Activated CD4-positive, alpha-beta T cell treated with anti-CD3 and anti-CD28 coated beads, Interleukin-2, amount 10 ng/mL, durations not matched to agents 7 days and 5 days (primary cell): ENCODE measurements at regions not wholly inside any gene's neighbourhood (a gene's known extent, or its start where the extent isn't known, plus 50 kb on each side); places are given as distances from the start of the nearest gene placed in this dataset.
A peak's percentile ranks its signal among the peaks of the same experiment; 100 is the strongest.

Source experiments
- CTCF ChIA-PET: fragments of 350-600 bp; sonication (Branson Sonifier 250); formaldehyde crosslinking; loops from one replicate; lab custom pipeline; 2021; ENCODE audit warnings: antibody characterized with exemption; lab: Charles Lee
- POLR2A ChIA-PET: fragments of 350-600 bp; sonication (Branson Sonifier 250); formaldehyde crosslinking; loops from one replicate; lab custom pipeline; 2021; ENCODE audit warnings: antibody characterized with exemption; lab: Charles Lee
- DNase-seq: peaks from one replicate; pipeline ENCODE4 v3.0.0-alpha.2; 2020
- H3K27ac Mint-ChIP-seq: one replicate; pipeline ENCODE4 v1.8.0; 2021; ENCODE audit warnings: mild to moderate bottlenecking, moderate library complexity, mixed read lengths
- H3K27me3 Mint-ChIP-seq: one replicate; pipeline ENCODE4 v1.8.0; 2021; ENCODE audit warnings: mixed read lengths
- H3K36me3 Mint-ChIP-seq: one replicate; pipeline ENCODE4 v1.8.0; 2021; ENCODE audit warnings: low read depth, mixed read lengths
- H3K4me1 Mint-ChIP-seq: one replicate; pipeline ENCODE4 v1.8.0; 2021; ENCODE audit warnings: mixed read lengths
- H3K4me3 Mint-ChIP-seq: one replicate; pipeline ENCODE4 v1.8.0; 2021; ENCODE audit warnings: mild to moderate bottlenecking, moderate library complexity, mixed read lengths
- H3K9me3 Mint-ChIP-seq: one replicate; pipeline ENCODE4 v1.8.0; 2021; ENCODE audit warnings: mixed read lengths

GRCh38 chr3:18648868-18649462, 223.8 kb upstream of the SATB1 start:
- H3K27ac Mint-ChIP-seq, result peak overlapping the region; percentile 88
- no peak overlapping the region for H3K4me3 Mint-ChIP-seq
- H3K4me1 Mint-ChIP-seq, result peaks cover 81% of the 10 kb centered on the region
- H3K36me3 Mint-ChIP-seq, result peaks cover 10% of the 10 kb centered on the region
- ChIA-PET POLR2A (interaction anchor here (0.6 to 1.0 kb wide), 6 partner anchors 67 to 211 kb away, joined by 3 to 10 read pairs (median 4); no protein-coding TSS in a partner anchor), CTCF (interaction anchor here (1.0 to 6.5 kb wide), 14 partner anchors 8 to 109 kb away, joined by 3 to 36 read pairs (median 6); no protein-coding TSS in a partner anchor)
- DNase-seq, result no peak
- no peaks in the 10 kb centered on the region for H3K27me3 Mint-ChIP-seq
- peaks cover 14% of the 10 kb centered on the region for H3K9me3 Mint-ChIP-seq

DNA sequence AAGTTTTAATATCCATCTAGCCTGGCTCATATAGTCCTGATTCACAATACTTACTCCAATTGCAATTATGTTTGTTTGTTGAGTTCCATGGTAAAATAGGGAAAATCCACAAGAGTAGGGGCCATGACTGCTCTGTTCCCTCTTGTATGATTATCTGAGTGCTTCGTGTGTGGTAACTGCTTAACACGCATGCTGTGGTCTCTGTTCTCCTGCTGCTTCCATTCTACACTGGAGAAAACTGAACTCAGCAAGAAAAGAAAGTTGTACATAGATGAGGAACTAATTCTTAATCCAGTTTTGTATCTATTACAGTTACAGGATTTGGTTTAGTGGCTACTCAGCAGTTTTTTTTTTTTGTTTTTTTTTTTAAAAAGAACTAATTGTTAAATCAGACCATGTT, 223.0 kb upstream of the SATB1 start:
- Mint-ChIP-seq H3K4me1 (peaks cover 87% of the 10 kb centered on the region), H3K27ac (no peak overlapping the region), H3K4me3 (no peak overlapping the region), H3K36me3 (peaks cover 14% of the 10 kb centered on the region), H3K27me3 (no peaks in the 10 kb centered on the region), H3K9me3 (peaks cover 14% of the 10 kb centered on the region)
- DNase-seq, result no peak
- CTCF ChIA-PET, result interaction anchor here (0.8 to 6.5 kb wide), 12 partner anchors 9 to 203 kb away, joined by 3 to 36 read pairs (median 4); no protein-coding TSS in a partner anchor
- POLR2A ChIA-PET, result interaction anchor here (0.6 kb wide), 1 partner anchor 12 kb away, joined by 4 read pairs; no protein-coding TSS in a partner anchor

DNA sequence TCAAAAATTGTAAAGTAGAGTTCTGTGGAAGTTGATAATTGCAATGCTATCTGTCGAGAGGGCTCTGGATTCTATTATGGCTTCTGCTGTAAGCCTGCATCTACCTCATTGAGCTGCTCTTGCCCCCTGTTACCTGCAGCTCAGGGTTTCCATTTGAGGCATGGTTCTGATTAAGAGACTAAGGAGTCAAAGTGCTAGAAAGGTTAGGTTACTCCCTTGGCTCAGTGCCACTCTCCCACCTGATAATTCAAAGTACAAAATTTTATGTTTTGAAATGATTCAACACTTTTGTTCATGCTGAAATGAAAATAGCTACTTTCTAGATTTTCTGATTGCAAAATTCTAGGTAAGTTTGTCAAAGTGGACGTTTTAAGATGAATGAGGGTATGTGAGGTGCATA, 220.5 kb upstream of the SATB1 start:
- peaks cover 33% of the 10 kb centered on the region for H3K36me3 Mint-ChIP-seq
- H3K9me3 Mint-ChIP-seq, result peaks cover 33% of the 10 kb centered on the region
- H3K27ac Mint-ChIP-seq, result no peak overlapping the region
- no peak overlapping the region for H3K4me3 Mint-ChIP-seq
- peaks cover 81% of the 10 kb centered on the region for H3K4me1 Mint-ChIP-seq
- H3K27me3 Mint-ChIP-seq, result no peaks in the 10 kb centered on the region
- ChIA-PET POLR2A (no interaction called here), CTCF (interaction anchor here (0.9 to 6.5 kb wide), 7 partner anchors 9 to 99 kb away, joined by 3 to 36 read pairs (median 3); no protein-coding TSS in a partner anchor)
- DNase-seq, result no peak

DNA sequence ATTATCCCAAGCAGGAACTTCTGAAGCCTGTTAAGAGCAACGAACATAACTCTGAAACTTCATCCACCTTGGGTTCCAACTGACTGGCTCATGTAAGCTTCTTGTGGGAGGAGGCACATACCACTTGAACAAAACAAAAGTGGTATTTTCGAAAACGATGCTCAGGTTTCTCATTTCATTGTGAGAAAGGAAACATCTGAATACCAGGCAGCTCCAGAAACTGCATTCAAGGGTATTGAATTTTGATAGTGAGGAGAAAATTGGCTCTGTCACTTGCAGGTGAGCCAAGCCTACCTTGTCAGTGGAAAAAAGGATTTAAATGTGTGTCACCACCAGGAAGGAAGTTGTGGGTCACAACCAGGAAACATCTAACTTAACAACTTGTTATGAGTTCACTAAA, 218.1 kb upstream of the SATB1 start:
- H3K9me3 Mint-ChIP-seq, result peaks cover 39% of the 10 kb centered on the region
- no peaks in the 10 kb centered on the region for H3K27me3 Mint-ChIP-seq
- ChIA-PET POLR2A (no interaction called here), CTCF (interaction anchor here (0.8 to 2.1 kb wide), 4 partner anchors 13 to 77 kb away, joined by 3 to 8 read pairs (median 4); no protein-coding TSS in a partner anchor)
- H3K36me3 Mint-ChIP-seq, result peaks cover 40% of the 10 kb centered on the region
- no peak for DNase-seq
- H3K27ac Mint-ChIP-seq, result peak overlapping the region; percentile 42
- H3K4me1 Mint-ChIP-seq, result peaks cover 60% of the 10 kb centered on the region
- no peak overlapping the region for H3K4me3 Mint-ChIP-seq

- H3K9me3 Mint-ChIP-seq, result peaks cover 44% of the 10 kb centered on the region
- no peak overlapping the region for H3K4me3 Mint-ChIP-seq
- H3K36me3 Mint-ChIP-seq, result peaks cover 41% of the 10 kb centered on the region
- ChIA-PET CTCF (interaction anchor here (0.9 to 2.1 kb wide), 2 partner anchors 25 to 82 kb away, joined by 3 to 8 read pairs; no protein-coding TSS in a partner anchor), POLR2A (no interaction called here)
- H3K27ac Mint-ChIP-seq, result no peak overlapping the region
- DNase-seq, result no peak
- H3K27me3 Mint-ChIP-seq, result no peaks in the 10 kb centered on the region
- H3K4me1 Mint-ChIP-seq, result peaks cover 48% of the 10 kb centered on the region
Measured at GRCh38 chr3:18641916-18642315, 216.8 kb upstream of the SATB1 start.

DNA sequence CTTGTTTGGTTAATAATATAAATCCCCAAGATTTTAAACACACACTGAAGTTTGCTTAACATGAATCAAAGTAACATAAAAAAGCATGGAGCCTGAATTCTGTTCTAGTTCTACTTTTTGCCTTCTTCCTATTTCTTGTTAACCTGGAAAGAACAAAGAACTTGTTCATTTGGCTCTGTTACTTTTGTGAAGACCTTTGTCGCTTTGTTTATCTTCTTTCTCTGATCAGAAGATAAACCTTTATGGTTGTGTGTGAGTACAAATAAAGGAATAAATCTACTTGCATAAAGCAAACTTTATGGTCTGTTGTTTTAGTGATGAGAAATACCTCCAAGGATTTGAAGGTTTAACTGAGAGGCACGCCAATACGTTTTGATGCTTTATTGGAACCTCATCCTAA, 210.1 kb upstream of the SATB1 start:
- CTCF ChIA-PET, result interaction anchor here (1.4 kb wide), 1 partner anchor 23 kb away, joined by 3 read pairs; no protein-coding TSS in a partner anchor
- Mint-ChIP-seq H3K36me3 (peaks cover 18% of the 10 kb centered on the region), H3K4me1 (peaks cover 4% of the 10 kb centered on the region), H3K4me3 (no peak overlapping the region), H3K9me3 (peaks cover 30% of the 10 kb centered on the region), H3K27me3 (no peaks in the 10 kb centered on the region), H3K27ac (no peak overlapping the region)
- POLR2A ChIA-PET, result no interaction called here
- no peak for DNase-seq

DNA sequence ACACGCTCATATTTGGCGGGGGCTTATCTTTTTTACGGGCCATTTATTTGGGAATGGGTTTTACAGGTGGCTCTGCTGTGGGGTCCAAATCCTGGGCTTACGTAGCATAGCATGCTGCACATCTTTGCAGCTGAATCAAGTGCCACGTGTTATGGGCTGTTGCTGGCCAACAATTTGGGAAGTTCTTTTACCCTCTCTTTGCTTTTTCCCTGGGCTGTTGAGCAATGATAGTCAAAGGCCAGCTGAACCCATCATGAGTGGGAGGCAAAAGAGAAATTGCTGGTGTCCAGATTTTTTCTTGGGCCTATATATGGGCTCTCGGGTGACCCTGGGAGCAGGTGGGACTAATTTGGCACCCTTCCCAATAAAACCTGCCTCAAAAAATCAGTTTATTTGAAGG, 209.3 kb upstream of the SATB1 start:
- CTCF ChIA-PET, result interaction anchor here (1.1 to 1.4 kb wide), 3 partner anchors 11 to 79 kb away, joined by 3 to 6 read pairs (median 3); no protein-coding TSS in a partner anchor
- Mint-ChIP-seq H3K27ac (no peak overlapping the region), H3K27me3 (no peaks in the 10 kb centered on the region), H3K9me3 (peaks cover 29% of the 10 kb centered on the region), H3K4me3 (no peak overlapping the region), H3K36me3 (peaks cover 13% of the 10 kb centered on the region), H3K4me1 (peaks cover 4% of the 10 kb centered on the region)
- POLR2A ChIA-PET, result no interaction called here
- no peak for DNase-seq

DNA sequence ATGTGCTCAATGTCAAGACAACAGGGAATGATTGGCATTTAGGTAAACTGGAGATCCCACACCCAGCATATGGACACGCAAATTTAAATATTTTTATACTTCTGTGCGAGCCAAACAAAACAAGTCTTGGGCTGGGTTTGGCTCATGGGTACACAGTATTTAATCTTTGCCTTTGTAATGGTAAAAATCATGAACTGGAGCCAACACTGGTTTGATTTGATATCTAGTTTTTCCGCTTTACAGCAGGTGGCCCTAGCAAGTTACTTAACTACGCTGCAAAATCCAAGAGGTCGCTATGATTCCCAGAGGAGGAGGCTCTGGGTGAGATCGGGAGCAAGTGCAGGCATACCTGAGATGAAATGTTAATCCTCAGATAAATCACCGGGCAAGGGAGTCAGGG, 207.9 kb upstream of the SATB1 start:
- Mint-ChIP-seq H3K27ac (no peak overlapping the region), H3K4me1 (peaks cover 4% of the 10 kb centered on the region), H3K9me3 (peaks cover 32% of the 10 kb centered on the region), H3K4me3 (no peak overlapping the region), H3K36me3 (peaks cover 11% of the 10 kb centered on the region), H3K27me3 (no peaks in the 10 kb centered on the region)
- POLR2A ChIA-PET, result no interaction called here
- CTCF ChIA-PET, result interaction anchor here (1.6 kb wide), 1 partner anchor 13 kb away, joined by 4 read pairs; no protein-coding TSS in a partner anchor
- no peak for DNase-seq

DNA sequence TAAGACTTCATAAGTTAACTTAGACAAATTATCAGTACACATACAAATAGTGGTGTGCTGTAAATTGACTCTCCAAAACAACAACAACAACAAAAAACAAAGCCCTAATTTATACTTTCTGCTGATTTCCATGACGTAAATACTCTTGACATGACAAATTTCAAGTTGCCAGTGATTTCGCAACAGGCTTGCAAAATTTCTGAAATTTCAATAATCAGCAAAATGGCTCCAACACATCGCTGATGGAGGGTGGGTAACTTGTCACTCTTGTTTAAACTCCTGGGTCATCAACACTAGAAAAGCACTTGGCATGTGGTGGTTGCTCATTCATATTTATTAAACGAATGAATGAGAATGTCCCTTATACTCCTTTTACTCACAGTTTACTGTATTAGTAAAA, 205.2 kb upstream of the SATB1 start:
- DNase-seq, result no peak
- CTCF ChIA-PET, result no interaction called here
- H3K27me3 Mint-ChIP-seq, result no peaks in the 10 kb centered on the region
- peaks cover 12% of the 10 kb centered on the region for H3K36me3 Mint-ChIP-seq
- H3K4me3 Mint-ChIP-seq, result no peak overlapping the region
- peaks cover 40% of the 10 kb centered on the region for H3K9me3 Mint-ChIP-seq
- POLR2A ChIA-PET, result no interaction called here
- no peak overlapping the region for H3K27ac Mint-ChIP-seq
- H3K4me1 Mint-ChIP-seq, result peaks cover 4% of the 10 kb centered on the region

DNA sequence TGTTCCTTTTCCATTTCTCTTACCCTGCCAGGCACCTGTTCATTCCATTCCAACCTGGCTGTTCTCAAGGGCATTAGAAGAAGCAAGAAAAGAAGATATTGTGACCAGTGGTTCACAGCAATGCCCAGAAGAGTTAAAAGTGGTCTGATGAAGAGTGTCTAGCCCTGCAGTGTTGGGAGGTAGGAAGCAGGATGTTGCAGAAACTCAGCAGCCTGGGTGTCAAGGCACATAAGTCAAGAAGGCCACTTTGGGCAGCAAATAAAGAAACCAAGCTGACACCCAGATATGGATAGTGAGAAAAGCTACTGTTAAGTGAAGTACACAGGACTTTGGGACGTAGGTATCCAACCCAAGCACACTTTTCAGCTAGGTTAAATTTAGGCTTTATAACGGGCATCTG, 199.9 kb upstream of the SATB1 start:
- ChIA-PET CTCF (interaction anchor here (0.7 to 2.9 kb wide), 6 partner anchors 9 to 123 kb away, joined by 3 to 10 read pairs (median 3); no protein-coding TSS in a partner anchor), POLR2A (interaction anchor here (0.6 kb wide), 1 partner anchor 52 kb away, joined by 3 read pairs; no protein-coding TSS in a partner anchor)
- H3K9me3 Mint-ChIP-seq, result peaks cover 44% of the 10 kb centered on the region
- peaks cover 3% of the 10 kb centered on the region for H3K36me3 Mint-ChIP-seq
- no peak overlapping the region for H3K27ac Mint-ChIP-seq
- peaks cover 8% of the 10 kb centered on the region for H3K4me1 Mint-ChIP-seq
- DNase-seq, result no peak
- no peak overlapping the region for H3K4me3 Mint-ChIP-seq
- no peaks in the 10 kb centered on the region for H3K27me3 Mint-ChIP-seq

DNA sequence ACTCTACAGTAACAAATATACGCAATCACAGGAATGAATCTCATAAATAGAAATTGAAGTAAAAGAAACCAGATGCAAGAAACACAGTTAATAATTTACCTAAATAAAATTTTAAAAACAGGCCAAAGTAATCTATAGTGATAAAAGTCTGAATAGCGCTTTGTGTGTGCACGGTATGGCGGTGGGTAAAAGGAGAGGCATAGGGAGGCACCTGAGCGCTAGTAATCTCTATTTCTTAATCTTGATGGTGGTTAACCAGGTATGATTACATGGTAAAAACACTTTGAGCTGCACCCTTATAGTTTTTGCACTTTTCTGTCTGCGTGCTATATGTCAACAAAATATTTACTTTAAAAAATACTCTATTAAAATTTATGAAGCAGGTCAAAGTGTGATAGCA, 198.1 kb upstream of the SATB1 start:
- H3K27ac Mint-ChIP-seq, result no peak overlapping the region
- H3K4me3 Mint-ChIP-seq, result no peak overlapping the region
- peaks cover 3% of the 10 kb centered on the region for H3K36me3 Mint-ChIP-seq
- ChIA-PET POLR2A (no interaction called here), CTCF (interaction anchor here (1.0 kb wide), 1 partner anchor 11 kb away, joined by 3 read pairs; no protein-coding TSS in a partner anchor)
- no peak for DNase-seq
- H3K4me1 Mint-ChIP-seq, result peaks cover 8% of the 10 kb centered on the region
- peaks cover 41% of the 10 kb centered on the region for H3K9me3 Mint-ChIP-seq
- no peaks in the 10 kb centered on the region for H3K27me3 Mint-ChIP-seq

GRCh38 chr3:18618723-18619122, 193.6 kb upstream of the SATB1 start:
- peaks cover 32% of the 10 kb centered on the region for H3K9me3 Mint-ChIP-seq
- ChIA-PET CTCF (interaction anchor here (1.0 to 1.1 kb wide), 3 partner anchors 9 to 18 kb away, joined by 3 read pairs; no protein-coding TSS in a partner anchor), POLR2A (interaction anchor here (0.6 kb wide), 1 partner anchor 100 kb away, joined by 3 read pairs; no protein-coding TSS in a partner anchor)
- no peak for DNase-seq
- H3K4me3 Mint-ChIP-seq, result no peak overlapping the region
- H3K4me1 Mint-ChIP-seq, result no peaks in the 10 kb centered on the region
- no peaks in the 10 kb centered on the region for H3K27me3 Mint-ChIP-seq
- H3K27ac Mint-ChIP-seq, result no peak overlapping the region
- H3K36me3 Mint-ChIP-seq, result no peaks in the 10 kb centered on the region

DNA sequence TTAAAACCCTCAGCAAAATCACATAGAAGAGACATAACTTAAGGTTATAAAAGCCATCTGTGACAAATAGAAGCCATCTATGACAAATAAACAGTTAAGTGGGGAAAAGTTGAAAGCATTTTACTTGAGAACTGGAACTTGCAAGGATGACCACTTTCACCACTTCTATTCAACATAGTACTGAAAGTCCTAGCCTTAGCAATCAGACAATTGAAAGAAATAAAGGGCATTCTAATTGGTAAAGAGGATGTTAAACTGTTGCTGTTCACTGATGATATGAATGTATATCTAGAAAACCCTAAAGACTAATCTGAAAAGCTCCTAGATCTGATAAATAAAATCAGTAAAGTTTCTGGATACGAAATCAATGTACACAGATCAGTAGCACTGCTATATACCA, 186.9 kb upstream of the SATB1 start:
- Mint-ChIP-seq H3K27ac (no peak overlapping the region), H3K4me1 (no peaks in the 10 kb centered on the region), H3K36me3 (peaks cover 9% of the 10 kb centered on the region), H3K27me3 (no peaks in the 10 kb centered on the region), H3K9me3 (peaks cover 27% of the 10 kb centered on the region), H3K4me3 (no peak overlapping the region)
- CTCF ChIA-PET, result interaction anchor here (0.7 kb wide), 1 partner anchor 12 kb away, joined by 3 read pairs; no protein-coding TSS in a partner anchor
- DNase-seq, result no peak
- POLR2A ChIA-PET, result no interaction called here
